Fibroblast of lung (primary cell): ENCODE measurements at regions not wholly inside any gene's neighbourhood (a gene's known extent, or its start where the extent isn't known, plus 50 kb on each side); places are given as distances from the start of the nearest gene placed in this dataset.

Experiments
- DNase-seq, 2 donors: peaks; one replicate each; pipeline versions ENCODE4 v3.0.0 to v3.0.0-alpha.2; 2010; ENCODE audit warnings: low read depth in 2 of 2
- H2AFZ ChIP-seq: 2 replicates; pipeline ENCODE4 v1.5.1; 2012; ENCODE audit warnings: low read length, control low read depth, inconsistent platforms
- H3K27ac ChIP-seq: 2 replicates; pipeline ENCODE4 v1.5.1; 2011; ENCODE audit warnings: low read length, control low read depth; ENCODE audit not compliant: insufficient read depth
- H3K27me3 ChIP-seq: 2 replicates; pipeline ENCODE4 v1.5.1; 2011; ENCODE audit warnings: mild to moderate bottlenecking, low read length; ENCODE audit not compliant: control insufficient read depth, insufficient read depth
- H3K36me3 ChIP-seq: 2 replicates; pipeline ENCODE4 v1.5.1; 2011; ENCODE audit warnings: low read length; ENCODE audit not compliant: control insufficient read depth, insufficient read depth
- H3K4me1 ChIP-seq: 2 replicates; pipeline ENCODE4 v1.5.1; 2011; ENCODE audit warnings: low read length; ENCODE audit not compliant: control insufficient read depth, insufficient read depth; ENCODE audit errors: extremely low read depth
- H3K4me2 ChIP-seq: 2 replicates; pipeline ENCODE4 v1.5.1; 2011; ENCODE audit warnings: low read length, control low read depth; ENCODE audit not compliant: insufficient read depth; ENCODE audit errors: extremely low read depth
- H3K4me3 ChIP-seq, 4 experiments: fragments of 200-600 bp in 1 of 4; sonication (generic) in 1 of 4; replicated peaks in 1 of 4; 2 replicates each; pipeline ENCODE4 v1.5.1; 2011 to 2016; ENCODE audit warnings: low read length in 4 of 4, low read depth in 3 of 4, mild to moderate bottlenecking in 3 of 4, control low read depth in 2 of 4, inconsistent platforms in 1 of 4, mixed read lengths in 1 of 4; ENCODE audit not compliant: insufficient read depth in 1 of 4; ENCODE audit errors: control extremely low read depth in 1 of 4
- H3K79me2 ChIP-seq: 2 replicates; pipeline ENCODE4 v1.5.1; 2012; ENCODE audit warnings: mild to moderate bottlenecking, low read length, inconsistent platforms; ENCODE audit not compliant: control insufficient read depth, insufficient read depth
- H3K9ac ChIP-seq: 2 replicates; pipeline ENCODE4 v1.5.1; 2011; ENCODE audit warnings: mild to moderate bottlenecking, low read length, control low read depth; ENCODE audit not compliant: insufficient read depth
- H3K9me3 ChIP-seq: 2 replicates; pipeline ENCODE4 v1.5.1; 2012; ENCODE audit warnings: low read depth, low read length; ENCODE audit not compliant: control insufficient read depth, insufficient read depth
- H4K20me1 ChIP-seq: 2 replicates; pipeline ENCODE4 v1.5.1; 2011; ENCODE audit warnings: low read length; ENCODE audit not compliant: control insufficient read depth, insufficient read depth; ENCODE audit errors: extremely low read depth
- EZH2 ChIP-seq: IDR thresholded peaks from 2 replicates; pipeline ENCODE4 v1.5.1; 2012; ENCODE audit warnings: low read length, control low read depth, mild to moderate bottlenecking; ENCODE audit errors: missing control alignments
- TF ChIP-seq, protein P1 (sequence below), 2 donors: IDR thresholded peaks in 1 of 2; conservative IDR thresholded peaks in 1 of 2; 1 replicate in 1 of 2; 2 replicates in 1 of 2; pipeline ENCODE4 v1.5.1; 2011 to 2012; ENCODE audit warnings: low read length in 2 of 2, control low read depth in 1 of 2, inconsistent platforms in 1 of 2, low read depth in 1 of 2, mild to moderate bottlenecking in 1 of 2

DNA sequence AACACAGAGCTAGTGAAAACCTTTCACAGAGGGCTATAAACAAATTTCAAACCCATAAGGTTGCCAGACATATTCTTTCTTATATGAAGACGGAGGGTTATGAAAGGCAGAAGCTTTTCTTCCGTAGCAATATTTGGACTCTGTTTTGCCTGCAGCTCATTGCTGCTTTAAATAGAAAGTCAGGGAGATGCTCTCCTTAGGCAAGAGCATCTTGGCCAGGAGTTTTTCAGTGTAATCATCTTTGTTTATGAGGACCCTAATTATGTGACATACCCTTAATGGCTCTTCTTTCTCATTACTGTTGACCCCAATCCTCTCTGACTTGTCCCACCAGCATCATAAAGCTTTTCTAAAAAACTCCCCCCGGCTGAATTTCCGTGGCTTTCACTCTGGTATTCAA is 433.4 kb upstream of the NRXN1 start:
- Histone ChIP-seq H3K9me3 (no peaks in the 10 kb centered on the region), H4K20me1 (no peaks in the 10 kb centered on the region), H3K36me3 (no peaks in the 10 kb centered on the region), H3K79me2 (no peaks in the 10 kb centered on the region), H2AFZ (no peak overlapping the region), H3K9ac (no peak overlapping the region), H3K27ac (no peak overlapping the region), H3K4me1 (no peaks in the 10 kb centered on the region), H3K4me2 (no peak overlapping the region), H3K4me3 (no peak overlapping the region), H3K27me3 (no peaks in the 10 kb centered on the region)
- no peak for TF ChIP-seq EZH2
- TF ChIP-seq, protein P1, sequence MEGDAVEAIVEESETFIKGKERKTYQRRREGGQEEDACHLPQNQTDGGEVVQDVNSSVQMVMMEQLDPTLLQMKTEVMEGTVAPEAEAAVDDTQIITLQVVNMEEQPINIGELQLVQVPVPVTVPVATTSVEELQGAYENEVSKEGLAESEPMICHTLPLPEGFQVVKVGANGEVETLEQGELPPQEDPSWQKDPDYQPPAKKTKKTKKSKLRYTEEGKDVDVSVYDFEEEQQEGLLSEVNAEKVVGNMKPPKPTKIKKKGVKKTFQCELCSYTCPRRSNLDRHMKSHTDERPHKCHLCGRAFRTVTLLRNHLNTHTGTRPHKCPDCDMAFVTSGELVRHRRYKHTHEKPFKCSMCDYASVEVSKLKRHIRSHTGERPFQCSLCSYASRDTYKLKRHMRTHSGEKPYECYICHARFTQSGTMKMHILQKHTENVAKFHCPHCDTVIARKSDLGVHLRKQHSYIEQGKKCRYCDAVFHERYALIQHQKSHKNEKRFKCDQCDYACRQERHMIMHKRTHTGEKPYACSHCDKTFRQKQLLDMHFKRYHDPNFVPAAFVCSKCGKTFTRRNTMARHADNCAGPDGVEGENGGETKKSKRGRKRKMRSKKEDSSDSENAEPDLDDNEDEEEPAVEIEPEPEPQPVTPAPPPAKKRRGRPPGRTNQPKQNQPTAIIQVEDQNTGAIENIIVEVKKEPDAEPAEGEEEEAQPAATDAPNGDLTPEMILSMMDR (conservative IDR thresholded peaks at IDR 0.05 in 1 of 2, IDR thresholded peaks at IDR 0.05 in 1 of 2; ENCODE audit: low read depth in 1 of 2, low read length in 2 of 2): no peak
- DNase-seq: no peak

DNA sequence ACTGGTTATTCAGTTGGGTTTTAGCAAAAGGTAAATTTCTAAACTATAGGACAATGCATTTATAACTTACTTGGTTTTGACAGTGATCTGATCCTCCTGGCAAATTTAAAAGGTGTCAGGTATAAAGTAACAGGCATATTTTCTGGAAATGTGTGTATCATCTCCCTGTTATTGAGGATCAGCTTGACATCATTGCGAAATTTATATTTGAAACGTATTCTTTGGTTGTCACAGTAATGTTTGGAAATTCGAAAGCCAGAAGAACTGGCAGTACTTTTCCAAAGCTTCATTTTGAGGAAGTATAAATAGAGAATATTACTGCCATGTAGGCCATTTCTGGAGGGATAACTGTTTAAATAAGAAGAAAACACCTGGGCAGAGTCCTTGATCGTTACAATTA is 422.2 kb upstream of the NRXN1 start:
- Histone ChIP-seq H3K27me3 (no peaks in the 10 kb centered on the region), H3K36me3 (no peaks in the 10 kb centered on the region), H3K27ac (no peak overlapping the region), H3K9ac (no peak overlapping the region), H2AFZ (no peak overlapping the region), H4K20me1 (no peaks in the 10 kb centered on the region), H3K79me2 (no peaks in the 10 kb centered on the region), H3K4me3 (no peak overlapping the region), H3K9me3 (no peaks in the 10 kb centered on the region), H3K4me2 (no peak overlapping the region), H3K4me1 (no peaks in the 10 kb centered on the region)
- no peak for DNase-seq
- TF ChIP-seq EZH2: no peak
- TF ChIP-seq, protein P1 (conservative IDR thresholded peaks at IDR 0.05 in 1 of 2, IDR thresholded peaks at IDR 0.05 in 1 of 2; ENCODE audit: low read depth in 1 of 2, low read length in 2 of 2): no peak

DNA sequence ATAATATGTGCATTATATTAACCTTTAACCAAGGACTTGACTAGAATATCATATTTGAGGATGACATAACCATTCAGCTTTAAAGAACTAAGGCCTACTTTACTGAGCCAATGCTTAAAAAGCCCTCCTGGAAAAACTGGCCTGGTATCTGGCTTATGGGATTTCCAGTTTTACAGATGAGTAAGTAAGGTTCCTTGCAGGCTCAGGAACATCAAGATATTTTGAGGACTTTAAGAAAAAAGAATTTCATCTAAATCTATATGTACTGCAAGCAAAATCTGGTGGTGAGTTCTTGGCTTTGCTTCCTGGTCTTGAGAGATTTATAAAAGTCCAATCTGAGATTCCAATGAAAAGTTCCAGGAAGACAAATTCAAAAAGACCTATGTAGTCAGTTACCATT is 417.0 kb upstream of the NRXN1 start:
- no peak overlapping the region for H3K4me3 ChIP-seq
- H2AFZ ChIP-seq: no peak overlapping the region
- DNase-seq: no peak
- no peak for TF ChIP-seq EZH2
- TF ChIP-seq, protein P1 (conservative IDR thresholded peaks at IDR 0.05 in 1 of 2, IDR thresholded peaks at IDR 0.05 in 1 of 2; ENCODE audit: low read depth in 1 of 2, low read length in 2 of 2): no peak
- H3K79me2 ChIP-seq: no peaks in the 10 kb centered on the region
- H4K20me1 ChIP-seq: no peaks in the 10 kb centered on the region
- H3K36me3 ChIP-seq: no peaks in the 10 kb centered on the region
- H3K9me3 ChIP-seq: no peaks in the 10 kb centered on the region
- no peak overlapping the region for H3K27ac ChIP-seq
- no peaks in the 10 kb centered on the region for H3K27me3 ChIP-seq
- no peaks in the 10 kb centered on the region for H3K4me1 ChIP-seq
- no peak overlapping the region for H3K4me2 ChIP-seq
- no peak overlapping the region for H3K9ac ChIP-seq
